ENCODE measurements at regions not wholly inside any gene's neighbourhood (a gene's known extent, or its start where the extent isn't known, plus 50 kb on each side); places are given as distances from the start of the nearest gene placed in this dataset.

GRCh38 chr21:36608041-36608896, 90.6 kb upstream of the SIM2 start:
- TF ChIP-seq CTCF (IDR thresholded peaks at IDR 0.05; ENCODE audit: insufficient read depth, low read length), result no peak
- TF ChIP-seq REST (IDR thresholded peaks at IDR 0.05; ENCODE audit: insufficient replicate concordance, low read depth), result no peak
